ENCODE measurements at regions not wholly inside any gene's neighbourhood (a gene's known extent, or its start where the extent isn't known, plus 50 kb on each side); places are given as distances from the start of the nearest gene placed in this dataset.

- Histone ChIP-seq H4K8ac (ENCODE audit: low read depth, low read length) (no peak overlapping the region), H3K4me3 (ENCODE audit: low read length in 2 of 2) (no peak overlapping the region)
- WGBS, 2 donors (ENCODE audit: extremely low coverage in 2 of 2, insufficient read length in 2 of 2, insufficient replicate concordance in 1 of 2): no CpG with 5 or more reads among the region's 2 CpGs
Measured at GRCh38 chr5:38710627-38711026, 135.2 kb upstream of the OSMR start.

GRCh38 chr5:38712391-38712790 is 133.4 kb upstream of the OSMR start:
- H3K4me1 ChIP-seq (ENCODE audit: control insufficient read depth in 2 of 2, insufficient read depth in 1 of 2, low read depth in 1 of 2, low read length in 2 of 2): peaks cover 3 to 7% of the 10 kb centered on the region in 2 donors
- H3K27me3 ChIP-seq (ENCODE audit: control insufficient read depth in 3 of 3, insufficient read depth in 3 of 3, low read depth in 1 of 3, low read length in 3 of 3): no peaks in the 10 kb centered on the region
- no peak overlapping the region for H4K91ac ChIP-seq (ENCODE audit: low read depth, low read length, poor library complexity)
- H3K27ac ChIP-seq (replicated peaks; ENCODE audit: low read length): no peak overlapping the region
- no peak overlapping the region for H3K4me2 ChIP-seq (ENCODE audit: insufficient read depth, low read length, poor library complexity, severe bottlenecking)
- no peak overlapping the region for H3K14ac ChIP-seq (ENCODE audit: low read length)
- H3K79me1 ChIP-seq (ENCODE audit: low read depth, low read length): no peaks in the 10 kb centered on the region
- no peaks in the 10 kb centered on the region for H3K36me3 ChIP-seq (replicated peaks in 1 of 2; ENCODE audit: control insufficient read depth in 2 of 2, insufficient read depth in 2 of 2, low read length in 2 of 2)
- WGBS, 2 donors (ENCODE audit: extremely low coverage in 2 of 2, insufficient read length in 2 of 2, insufficient replicate concordance in 1 of 2): 100% methylated on average over 1 of the region's 3 CpGs; no CpG with 5 or more reads in 1 of the 2 donors
- no peak overlapping the region for H2BK15ac ChIP-seq (ENCODE audit: low read length)
- H2AK5ac ChIP-seq (ENCODE audit: low read depth, low read length): no peak overlapping the region
- no peak for DNase-seq (ENCODE audit: low spot score)
- H3K18ac ChIP-seq (ENCODE audit: low read length): no peak overlapping the region
- no peak overlapping the region for H3K4ac ChIP-seq (ENCODE audit: low read length)
- H2BK120ac ChIP-seq (ENCODE audit: low read depth, low read length): no peak overlapping the region
- H3K23ac ChIP-seq (ENCODE audit: low read depth, low read length, poor library complexity): no peak overlapping the region
- no peak overlapping the region for H3K9ac ChIP-seq (ENCODE audit: low read depth, low read length, poor library complexity)
- H2BK5ac ChIP-seq (ENCODE audit: low read length): no peak overlapping the region
- H3K9me3 ChIP-seq (replicated peaks in 1 of 2; ENCODE audit: control insufficient read depth in 2 of 2, insufficient read depth in 1 of 2, low read depth in 1 of 2, low read length in 2 of 2): no peaks in the 10 kb centered on the region
- no peak overlapping the region for H2BK12ac ChIP-seq (ENCODE audit: low read length)
- no peak overlapping the region for H2AFZ ChIP-seq (ENCODE audit: low read length)
- H3K4me3 ChIP-seq (ENCODE audit: low read length in 2 of 2): no peak overlapping the region
- H4K8ac ChIP-seq (ENCODE audit: low read depth, low read length): no peak overlapping the region

More at GRCh38 chr5:38710627-38711026, 135.2 kb upstream of the OSMR start:
- no peak overlapping the region for H2AK5ac ChIP-seq (ENCODE audit: low read depth, low read length)
- no peak overlapping the region for H4K91ac ChIP-seq (ENCODE audit: low read depth, low read length, poor library complexity)
- H3K79me1 ChIP-seq (ENCODE audit: low read depth, low read length): no peaks in the 10 kb centered on the region
- H3K36me3 ChIP-seq (replicated peaks in 1 of 2; ENCODE audit: control insufficient read depth in 2 of 2, insufficient read depth in 2 of 2, low read length in 2 of 2): no peaks in the 10 kb centered on the region
- no peak overlapping the region for H2BK120ac ChIP-seq (ENCODE audit: low read depth, low read length)
- no peak overlapping the region for H3K9ac ChIP-seq (ENCODE audit: low read depth, low read length, poor library complexity)
- no peak overlapping the region for H3K27ac ChIP-seq (replicated peaks; ENCODE audit: low read length)
- no peak overlapping the region for H2AFZ ChIP-seq (ENCODE audit: low read length)
- H3K4me1 ChIP-seq (ENCODE audit: control insufficient read depth in 2 of 2, insufficient read depth in 1 of 2, low read depth in 1 of 2, low read length in 2 of 2): peaks cover 3 to 8% of the 10 kb centered on the region in 2 donors
- no peaks in the 10 kb centered on the region for H3K27me3 ChIP-seq (ENCODE audit: control insufficient read depth in 3 of 3, insufficient read depth in 3 of 3, low read depth in 1 of 3, low read length in 3 of 3)
- no peak overlapping the region for H2BK5ac ChIP-seq (ENCODE audit: low read length)
- H2BK15ac ChIP-seq (ENCODE audit: low read length): no peak overlapping the region
- no peak for DNase-seq (ENCODE audit: low spot score)
- H3K14ac ChIP-seq (ENCODE audit: low read length): no peak overlapping the region
- no peak overlapping the region for H3K4ac ChIP-seq (ENCODE audit: low read length)
- H3K9me3 ChIP-seq (replicated peaks in 1 of 2; ENCODE audit: control insufficient read depth in 2 of 2, insufficient read depth in 1 of 2, low read depth in 1 of 2, low read length in 2 of 2): no peaks in the 10 kb centered on the region
- H3K23ac ChIP-seq (ENCODE audit: low read depth, low read length, poor library complexity): no peak overlapping the region
- no peak overlapping the region for H3K4me2 ChIP-seq (ENCODE audit: insufficient read depth, low read length, poor library complexity, severe bottlenecking)
- H2BK12ac ChIP-seq (ENCODE audit: low read length): no peak overlapping the region
- H3K18ac ChIP-seq (ENCODE audit: low read length): no peak overlapping the region

GRCh38 chr5:38714240-38714639 is 131.6 kb upstream of the OSMR start:
- Histone ChIP-seq H3K4me3 (ENCODE audit: low read length in 2 of 2) (no peak overlapping the region), H2BK5ac (ENCODE audit: low read length) (no peak overlapping the region), H3K79me1 (ENCODE audit: low read depth, low read length) (no peaks in the 10 kb centered on the region), H3K27ac (replicated peaks; ENCODE audit: low read length) (no peak overlapping the region), H4K91ac (ENCODE audit: low read depth, low read length, poor library complexity) (no peak overlapping the region), H2AFZ (ENCODE audit: low read length) (no peak overlapping the region), H4K8ac (ENCODE audit: low read depth, low read length) (no peak overlapping the region), H3K23ac (ENCODE audit: low read depth, low read length, poor library complexity) (no peak overlapping the region), H3K27me3 (ENCODE audit: control insufficient read depth in 3 of 3, insufficient read depth in 3 of 3, low read depth in 1 of 3, low read length in 3 of 3) (no peaks in the 10 kb centered on the region), H3K36me3 (replicated peaks in 1 of 2; ENCODE audit: control insufficient read depth in 2 of 2, insufficient read depth in 2 of 2, low read length in 2 of 2) (no peaks in the 10 kb centered on the region), H2BK12ac (ENCODE audit: low read length) (no peak overlapping the region), H2BK15ac (ENCODE audit: low read length) (no peak overlapping the region), H2AK5ac (ENCODE audit: low read depth, low read length) (peak overlapping the region; percentile 3), H3K18ac (ENCODE audit: low read length) (no peak overlapping the region), H3K4me2 (ENCODE audit: insufficient read depth, low read length, poor library complexity, severe bottlenecking) (no peak overlapping the region), H2BK120ac (ENCODE audit: low read depth, low read length) (no peak overlapping the region), H3K4ac (ENCODE audit: low read length) (no peak overlapping the region), H3K9me3 (replicated peaks in 1 of 2; ENCODE audit: control insufficient read depth in 2 of 2, insufficient read depth in 1 of 2, low read depth in 1 of 2, low read length in 2 of 2) (no peaks in the 10 kb centered on the region), H3K4me1 (ENCODE audit: control insufficient read depth in 2 of 2, insufficient read depth in 1 of 2, low read depth in 1 of 2, low read length in 2 of 2) (peaks cover 5 to 8% of the 10 kb centered on the region in 2 donors), H3K14ac (ENCODE audit: low read length) (no peak overlapping the region), H3K9ac (ENCODE audit: low read depth, low read length, poor library complexity) (no peak overlapping the region)
- DNase-seq (ENCODE audit: low spot score): no peak
- no CpG with 5 or more reads among the region's 3 CpGs for WGBS, 2 donors (ENCODE audit: extremely low coverage in 2 of 2, insufficient read length in 2 of 2, insufficient replicate concordance in 1 of 2)

DNA sequence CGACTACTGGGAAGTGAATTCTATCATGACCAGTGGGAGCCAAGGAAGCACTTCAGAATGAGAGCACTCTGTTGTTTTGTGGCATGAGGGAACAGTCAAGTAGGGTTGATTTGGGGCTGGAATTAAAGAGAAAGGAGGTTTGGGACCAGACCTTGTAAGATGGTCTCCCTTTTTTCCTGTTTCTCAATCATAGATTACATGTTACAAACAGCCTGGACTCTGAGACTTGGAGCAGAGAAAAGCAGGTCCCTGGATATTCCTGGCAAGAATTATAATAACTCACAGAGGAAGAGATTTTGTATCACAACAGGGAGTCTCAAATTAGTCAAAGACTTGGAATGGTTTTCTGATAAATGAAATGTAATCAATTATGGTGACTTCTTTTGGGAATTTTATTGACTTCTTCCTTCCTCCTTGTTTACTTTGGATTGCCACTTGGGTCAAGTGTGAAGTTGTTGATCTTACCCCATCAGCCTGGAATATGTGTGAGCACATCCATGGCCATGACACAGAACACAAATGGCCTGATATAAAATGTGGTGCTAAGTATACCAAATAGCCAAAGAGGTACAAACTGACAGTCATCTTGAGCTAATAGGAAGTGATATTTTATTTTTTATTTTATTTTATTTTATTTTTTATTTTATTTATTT is 131.0 kb upstream of the OSMR start:
- no peaks in the 10 kb centered on the region for H3K9me3 ChIP-seq (replicated peaks in 1 of 2; ENCODE audit: control insufficient read depth in 2 of 2, insufficient read depth in 1 of 2, low read depth in 1 of 2, low read length in 2 of 2)
- no peak overlapping the region for H3K23ac ChIP-seq (ENCODE audit: low read depth, low read length, poor library complexity)
- H3K4me3 ChIP-seq (ENCODE audit: low read length in 2 of 2): no peak overlapping the region
- no peak overlapping the region for H2BK12ac ChIP-seq (ENCODE audit: low read length)
- no peaks in the 10 kb centered on the region for H3K79me1 ChIP-seq (ENCODE audit: low read depth, low read length)
- H3K4me1 ChIP-seq (ENCODE audit: control insufficient read depth in 2 of 2, insufficient read depth in 1 of 2, low read depth in 1 of 2, low read length in 2 of 2): peaks cover 9% of the 10 kb centered on the region in 2 donors
- H2AFZ ChIP-seq (ENCODE audit: low read length): no peak overlapping the region
- H3K14ac ChIP-seq (ENCODE audit: low read length): no peak overlapping the region
- no peak overlapping the region for H3K4me2 ChIP-seq (ENCODE audit: insufficient read depth, low read length, poor library complexity, severe bottlenecking)
- no peaks in the 10 kb centered on the region for H3K36me3 ChIP-seq (replicated peaks in 1 of 2; ENCODE audit: control insufficient read depth in 2 of 2, insufficient read depth in 2 of 2, low read length in 2 of 2)
- WGBS, 2 donors (ENCODE audit: extremely low coverage in 2 of 2, insufficient read length in 2 of 2, insufficient replicate concordance in 1 of 2): no CpG with 5 or more reads among the region's 1 CpG
- no peaks in the 10 kb centered on the region for H3K27me3 ChIP-seq (ENCODE audit: control insufficient read depth in 3 of 3, insufficient read depth in 3 of 3, low read depth in 1 of 3, low read length in 3 of 3)
- no peak overlapping the region for H2AK5ac ChIP-seq (ENCODE audit: low read depth, low read length)
- H2BK5ac ChIP-seq (ENCODE audit: low read length): no peak overlapping the region
- H3K18ac ChIP-seq (ENCODE audit: low read length): no peak overlapping the region
- no peak overlapping the region for H3K4ac ChIP-seq (ENCODE audit: low read length)
- H4K8ac ChIP-seq (ENCODE audit: low read depth, low read length): no peak overlapping the region
- no peak overlapping the region for H3K9ac ChIP-seq (ENCODE audit: low read depth, low read length, poor library complexity)
- H2BK15ac ChIP-seq (ENCODE audit: low read length): no peak overlapping the region
- no peak overlapping the region for H4K91ac ChIP-seq (ENCODE audit: low read depth, low read length, poor library complexity)
- no peak overlapping the region for H2BK120ac ChIP-seq (ENCODE audit: low read depth, low read length)
- no peak overlapping the region for H3K27ac ChIP-seq (replicated peaks; ENCODE audit: low read length)
- no peak for DNase-seq (ENCODE audit: low spot score)

All from neuronal stem cell (in vitro differentiated cells).